ENCODE measurements at regions not wholly inside any gene's neighbourhood (a gene's known extent, or its start where the extent isn't known, plus 50 kb on each side); places are given as distances from the start of the nearest gene placed in this dataset.

DNA sequence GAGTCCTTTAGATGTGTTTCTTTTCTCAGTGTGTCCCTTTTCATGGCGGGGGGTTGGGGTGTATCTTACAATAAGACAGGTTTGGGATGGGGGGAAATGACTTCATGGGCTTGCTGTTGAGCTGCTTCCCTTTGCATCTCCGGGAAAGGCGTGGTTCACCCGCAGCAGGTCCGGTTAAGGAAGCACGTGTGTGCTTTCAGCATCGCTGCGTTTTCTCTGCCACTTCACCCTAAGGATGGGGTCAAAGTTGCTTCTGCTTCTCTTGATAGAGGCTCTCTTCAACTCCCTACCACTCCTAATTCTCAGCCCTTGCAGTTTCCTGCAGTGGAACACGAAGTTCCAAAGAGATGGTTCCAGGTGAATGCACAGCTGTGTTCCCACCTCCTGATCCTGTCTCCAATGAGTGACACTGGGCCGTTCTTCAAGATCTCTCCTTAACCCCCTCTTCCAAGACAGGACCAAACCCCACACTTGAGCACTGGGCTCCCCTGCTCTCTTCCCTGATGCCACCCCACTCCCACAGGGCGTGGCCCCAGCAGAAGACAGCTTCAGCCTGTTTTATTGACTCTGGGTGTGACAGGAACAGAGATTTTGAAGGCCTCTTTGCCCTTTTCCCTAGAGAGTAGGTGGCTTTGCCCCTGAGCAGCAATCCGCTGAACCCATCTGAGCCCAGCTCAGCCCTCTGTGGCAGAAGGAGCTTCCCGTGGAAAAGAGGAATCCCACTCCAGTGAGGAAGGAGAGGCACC, 85.2 kb downstream of the PLEKHG1 start:
- TF ChIP-seq, protein P1, sequence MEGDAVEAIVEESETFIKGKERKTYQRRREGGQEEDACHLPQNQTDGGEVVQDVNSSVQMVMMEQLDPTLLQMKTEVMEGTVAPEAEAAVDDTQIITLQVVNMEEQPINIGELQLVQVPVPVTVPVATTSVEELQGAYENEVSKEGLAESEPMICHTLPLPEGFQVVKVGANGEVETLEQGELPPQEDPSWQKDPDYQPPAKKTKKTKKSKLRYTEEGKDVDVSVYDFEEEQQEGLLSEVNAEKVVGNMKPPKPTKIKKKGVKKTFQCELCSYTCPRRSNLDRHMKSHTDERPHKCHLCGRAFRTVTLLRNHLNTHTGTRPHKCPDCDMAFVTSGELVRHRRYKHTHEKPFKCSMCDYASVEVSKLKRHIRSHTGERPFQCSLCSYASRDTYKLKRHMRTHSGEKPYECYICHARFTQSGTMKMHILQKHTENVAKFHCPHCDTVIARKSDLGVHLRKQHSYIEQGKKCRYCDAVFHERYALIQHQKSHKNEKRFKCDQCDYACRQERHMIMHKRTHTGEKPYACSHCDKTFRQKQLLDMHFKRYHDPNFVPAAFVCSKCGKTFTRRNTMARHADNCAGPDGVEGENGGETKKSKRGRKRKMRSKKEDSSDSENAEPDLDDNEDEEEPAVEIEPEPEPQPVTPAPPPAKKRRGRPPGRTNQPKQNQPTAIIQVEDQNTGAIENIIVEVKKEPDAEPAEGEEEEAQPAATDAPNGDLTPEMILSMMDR (IDR thresholded peaks at IDR 0.05) = no peak
- TF ChIP-seq POLR2A (IDR thresholded peaks at IDR 0.05) = no peak
